ENCODE measurements at regions not wholly inside any gene's neighbourhood (a gene's known extent, or its start where the extent isn't known, plus 50 kb on each side); places are given as distances from the start of the nearest gene placed in this dataset.
"Not testable (repeated sequence)": the region's sequence is repeated elsewhere in the genome, so short reads cannot be mapped to it uniquely, and the experiment has no call there.

DNA sequence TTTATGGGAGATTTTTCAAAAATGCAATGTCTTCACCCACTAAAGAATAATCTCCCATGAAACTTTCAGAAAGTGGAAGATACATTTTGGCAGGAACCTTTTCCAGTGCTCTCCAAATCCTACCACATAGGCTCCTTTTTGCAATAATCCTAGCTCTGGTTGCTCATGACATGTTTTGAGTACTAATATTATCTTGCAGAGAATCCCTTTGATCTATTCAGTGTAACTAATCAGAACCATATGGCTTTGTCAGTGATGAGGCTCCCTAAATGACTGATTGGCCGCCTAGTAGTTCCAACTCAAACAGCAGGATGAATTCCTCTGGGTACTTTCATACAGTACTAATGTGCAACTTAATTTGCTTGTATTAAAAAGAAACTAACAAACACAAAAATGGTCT lies 544.0 kb upstream of the FAM98A start:
- TF ChIP-seq POLR2A (IDR thresholded peaks at IDR 0.05), result no peak
- TF ChIP-seq, protein P1, sequence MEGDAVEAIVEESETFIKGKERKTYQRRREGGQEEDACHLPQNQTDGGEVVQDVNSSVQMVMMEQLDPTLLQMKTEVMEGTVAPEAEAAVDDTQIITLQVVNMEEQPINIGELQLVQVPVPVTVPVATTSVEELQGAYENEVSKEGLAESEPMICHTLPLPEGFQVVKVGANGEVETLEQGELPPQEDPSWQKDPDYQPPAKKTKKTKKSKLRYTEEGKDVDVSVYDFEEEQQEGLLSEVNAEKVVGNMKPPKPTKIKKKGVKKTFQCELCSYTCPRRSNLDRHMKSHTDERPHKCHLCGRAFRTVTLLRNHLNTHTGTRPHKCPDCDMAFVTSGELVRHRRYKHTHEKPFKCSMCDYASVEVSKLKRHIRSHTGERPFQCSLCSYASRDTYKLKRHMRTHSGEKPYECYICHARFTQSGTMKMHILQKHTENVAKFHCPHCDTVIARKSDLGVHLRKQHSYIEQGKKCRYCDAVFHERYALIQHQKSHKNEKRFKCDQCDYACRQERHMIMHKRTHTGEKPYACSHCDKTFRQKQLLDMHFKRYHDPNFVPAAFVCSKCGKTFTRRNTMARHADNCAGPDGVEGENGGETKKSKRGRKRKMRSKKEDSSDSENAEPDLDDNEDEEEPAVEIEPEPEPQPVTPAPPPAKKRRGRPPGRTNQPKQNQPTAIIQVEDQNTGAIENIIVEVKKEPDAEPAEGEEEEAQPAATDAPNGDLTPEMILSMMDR (IDR thresholded peaks at IDR 0.05), result no peak
- no peak for DNase-seq
- Histone ChIP-seq H3K4me1 (no peaks in the 10 kb centered on the region), H3K27me3 (no peaks in the 10 kb centered on the region), H3K36me3 (no peaks in the 10 kb centered on the region), H3K4me3 (no peak overlapping the region), H3K27ac (no peak overlapping the region), H3K9me3 (no peaks in the 10 kb centered on the region)
- no peak for ATAC-seq
- 50% methylated on average over 1 of the region's 1 CpG for WGBS (ENCODE audit: insufficient coverage, low coverage, low lambda C conversion rate, missing lambda C conversion rate)
- intact Hi-C loops (cut with DNase I), result no loop called here

DNA sequence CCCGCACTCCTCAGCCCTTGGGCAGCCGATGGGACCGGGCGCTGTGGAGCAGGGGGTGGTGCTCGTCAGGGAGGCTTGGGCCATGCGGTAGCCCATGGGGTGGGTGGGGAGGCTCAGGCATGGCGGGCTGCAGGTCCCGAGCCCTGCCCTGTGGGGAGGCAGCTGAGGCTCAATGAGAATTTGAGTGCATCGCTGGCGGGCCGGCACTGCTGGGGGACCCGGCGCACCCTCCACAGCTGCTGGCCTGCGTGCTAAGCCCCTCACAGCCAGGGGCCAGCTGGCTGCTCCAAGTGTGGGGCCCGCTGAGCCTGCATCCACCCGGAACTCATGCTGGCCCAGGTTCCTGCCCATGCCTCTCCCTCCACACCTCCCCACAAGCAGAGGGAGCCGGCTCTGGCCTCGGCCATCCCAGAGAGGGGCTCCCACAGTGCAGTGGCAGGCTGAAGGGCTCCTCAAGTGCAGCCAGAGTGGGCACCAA lies 543.5 kb upstream of the FAM98A start:
- H3K4me1 ChIP-seq; DNase-seq; H3K27me3 ChIP-seq; intact Hi-C loops (cut with DNase I); H3K4me3 ChIP-seq; H3K36me3 ChIP-seq; H3K9me3 ChIP-seq; H3K27ac ChIP-seq; ATAC-seq: not testable (repeated sequence)
- 100% methylated on average over 1 of the region's 18 CpGs for WGBS (ENCODE audit: insufficient coverage, low coverage, low lambda C conversion rate, missing lambda C conversion rate)

- H3K27ac ChIP-seq; H3K4me3 ChIP-seq; H3K36me3 ChIP-seq; DNase-seq; H3K9me3 ChIP-seq; H3K27me3 ChIP-seq; intact Hi-C loops (cut with DNase I); H3K4me1 ChIP-seq; ATAC-seq: not testable (repeated sequence)
- no CpG with 5 or more reads among the region's 24 CpGs for whole genome bisulfite sequencing (ENCODE audit: insufficient coverage, low coverage, low lambda C conversion rate, missing lambda C conversion rate)
These were observed 534.0 kb upstream of the FAM98A start for GRCh38 chr2:34133065-34133464.

GRCh38 chr2:34126279-34126678 lies 527.2 kb upstream of the FAM98A start:
- no peaks in the 10 kb centered on the region for H3K4me1 ChIP-seq
- no peak for DNase-seq
- H3K36me3 ChIP-seq, result no peaks in the 10 kb centered on the region
- intact Hi-C loops (cut with DNase I), result no loop called here
- no peak for ATAC-seq
- H3K4me3 ChIP-seq, result no peak overlapping the region
- no peaks in the 10 kb centered on the region for H3K27me3 ChIP-seq
- no peak overlapping the region for H3K27ac ChIP-seq
- TF ChIP-seq, protein P1 (IDR thresholded peaks at IDR 0.05), result no peak
- no peak for TF ChIP-seq POLR2A (IDR thresholded peaks at IDR 0.05)
- WGBS (ENCODE audit: insufficient coverage, low coverage, low lambda C conversion rate, missing lambda C conversion rate), result 78% methylated on average over 4 of the region's 4 CpGs
- no peaks in the 10 kb centered on the region for H3K9me3 ChIP-seq

DNA sequence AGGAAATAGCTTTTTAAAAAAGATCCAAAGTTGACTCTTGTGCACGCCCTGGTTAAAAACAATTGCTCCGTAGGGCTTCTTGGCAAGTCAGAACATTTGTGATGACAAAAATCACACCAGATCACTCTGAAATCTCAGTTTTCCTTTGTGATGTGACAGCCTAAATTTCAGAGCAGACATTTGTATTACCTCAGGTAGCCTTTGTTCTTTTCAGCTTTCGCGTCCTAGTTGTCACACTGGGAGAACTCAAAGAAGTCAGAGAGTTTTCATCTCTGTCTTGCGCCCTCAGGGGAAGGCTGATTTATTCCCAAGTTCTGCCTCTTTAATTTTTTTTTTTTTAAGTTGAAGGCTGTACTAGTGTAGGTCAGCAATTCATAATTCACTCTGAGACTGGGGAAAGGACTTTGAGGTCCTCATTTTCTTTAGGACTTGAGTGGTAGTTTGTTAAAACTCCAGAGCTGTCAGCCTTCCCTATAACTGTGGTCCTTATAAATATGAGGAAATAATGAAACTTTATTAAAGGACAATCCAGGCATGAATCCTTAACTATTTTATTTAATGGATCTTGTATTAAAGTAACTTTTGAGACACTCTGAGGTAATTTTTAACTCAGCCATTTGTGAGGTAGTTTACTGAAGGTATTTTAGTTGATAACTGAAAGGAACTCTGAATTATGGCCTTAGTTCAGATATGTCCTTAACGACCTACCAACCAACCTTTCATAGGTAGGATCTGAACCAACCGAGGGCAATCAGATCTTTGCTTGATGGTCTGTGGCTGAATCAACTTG lies 525.1 kb upstream of the FAM98A start:
- no peak for ATAC-seq
- WGBS (ENCODE audit: insufficient coverage, low coverage, low lambda C conversion rate, missing lambda C conversion rate), result 61% methylated on average over 7 of the region's 7 CpGs
- DNase-seq, result no peak
- no peaks in the 10 kb centered on the region for H3K9me3 ChIP-seq
- intact Hi-C loops (cut with DNase I), result no loop called here
- H3K27me3 ChIP-seq, result no peaks in the 10 kb centered on the region
- no peak overlapping the region for H3K27ac ChIP-seq
- H3K4me3 ChIP-seq, result no peak overlapping the region
- TF ChIP-seq, protein P1 (IDR thresholded peaks at IDR 0.05), result no peak
- no peak for TF ChIP-seq POLR2A (IDR thresholded peaks at IDR 0.05)
- H3K4me1 ChIP-seq, result no peaks in the 10 kb centered on the region
- no peaks in the 10 kb centered on the region for H3K36me3 ChIP-seq

Measured in right lobe of liver (tissue), 6 donors.